T1000 (cell line): ENCODE measurements at regions not wholly inside any gene's neighbourhood (a gene's known extent, or its start where the extent isn't known, plus 50 kb on each side); places are given as distances from the start of the nearest gene placed in this dataset.
A peak's percentile ranks its signal among the peaks of the same experiment; 100 is the strongest.
"Not testable (repeated sequence)": the region's sequence is repeated elsewhere in the genome, so short reads cannot be mapped to it uniquely, and the experiment has no call there.

Experiments
- DNase-seq: peaks from one replicate; lab custom pipeline; 2025; ENCODE audit warnings: mixed read lengths; lab: John Stamatoyannopoulos, UW

DNA sequence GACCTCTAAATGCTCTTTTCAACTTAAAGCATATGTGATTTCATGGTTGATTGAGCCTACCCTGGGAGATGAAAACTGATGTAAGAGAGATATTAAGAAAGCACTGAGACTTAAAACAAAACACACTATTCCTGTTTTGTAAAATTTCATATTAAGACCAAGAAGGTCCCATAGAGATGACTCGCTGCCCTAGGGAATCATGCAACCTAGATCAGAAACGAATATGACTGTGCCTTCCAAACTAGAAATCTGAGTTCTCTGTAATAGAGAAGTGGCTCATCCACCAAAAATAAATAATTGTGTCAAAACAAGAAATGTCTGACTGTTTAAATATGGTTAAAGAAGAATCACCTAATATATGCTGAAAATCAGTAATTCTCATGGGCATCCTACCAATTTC, 776.8 kb upstream of the SOX11 start:
- DNase-seq, result no peak

DNA sequence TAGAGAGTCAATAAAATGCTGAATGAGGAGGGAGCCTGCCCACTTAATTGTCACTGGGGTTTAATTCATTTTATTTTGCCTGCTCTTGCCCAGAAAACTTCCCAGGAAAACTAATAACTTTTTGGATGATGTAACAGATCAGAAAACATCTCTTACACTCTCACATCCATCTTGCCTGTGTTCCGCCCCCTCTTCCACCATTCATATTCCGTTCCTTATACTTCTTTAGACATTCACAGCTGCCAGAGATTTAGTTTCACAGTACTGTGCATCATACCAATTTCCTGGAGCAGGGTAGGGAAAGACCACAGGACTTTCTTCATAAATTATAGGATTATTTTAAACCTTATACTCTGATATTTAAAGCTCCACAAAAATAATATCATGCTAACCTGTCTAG, 776.1 kb upstream of the SOX11 start:
- DNase-seq, result no peak

DNA sequence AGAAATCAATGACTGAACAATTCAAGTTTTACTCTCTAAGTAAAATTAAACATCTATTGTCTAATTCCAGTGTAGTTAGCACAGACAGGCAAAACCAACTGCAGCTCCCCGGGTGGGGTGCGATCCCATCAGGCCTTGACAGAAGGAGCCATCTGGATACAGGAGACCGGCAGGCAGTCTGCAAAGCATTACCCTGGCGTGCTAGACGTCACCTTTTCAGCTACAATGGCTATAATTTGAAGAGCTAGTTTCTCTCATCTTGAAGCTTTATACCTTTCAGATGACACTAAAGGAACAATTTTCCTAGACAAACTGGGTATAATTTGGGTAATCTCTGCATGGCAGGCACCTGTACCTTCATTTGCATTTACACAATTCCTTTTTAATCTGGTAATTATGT, 761.5 kb upstream of the SOX11 start:
- no peak for DNase-seq

GRCh38 chr2:4931721-4932365, 760.3 kb upstream of the SOX11 start:
- no peak for DNase-seq

GRCh38 chr2:4935291-4935690, 756.9 kb upstream of the SOX11 start:
- not testable (repeated sequence) for DNase-seq

DNA sequence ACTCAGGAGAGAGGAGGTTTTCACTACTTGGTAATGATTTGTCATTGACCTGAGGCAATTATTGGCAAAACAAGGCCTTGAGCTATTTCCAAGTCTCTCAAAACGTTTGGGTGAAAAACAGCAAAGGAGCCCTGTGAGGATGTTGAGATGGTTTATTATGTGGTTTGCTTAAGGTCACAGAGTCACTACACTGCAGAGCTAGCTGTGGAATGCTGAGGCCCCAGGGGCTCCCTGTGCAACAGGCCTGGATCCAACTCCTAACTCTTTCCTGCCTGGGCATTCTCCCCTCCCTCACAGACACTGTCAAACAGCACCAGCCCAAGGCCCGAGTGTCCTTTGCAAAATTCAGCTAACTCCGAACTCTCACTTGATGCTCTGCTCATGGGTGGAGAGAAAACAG, 754.6 kb upstream of the SOX11 start:
- peak; percentile 57 for DNase-seq

DNA sequence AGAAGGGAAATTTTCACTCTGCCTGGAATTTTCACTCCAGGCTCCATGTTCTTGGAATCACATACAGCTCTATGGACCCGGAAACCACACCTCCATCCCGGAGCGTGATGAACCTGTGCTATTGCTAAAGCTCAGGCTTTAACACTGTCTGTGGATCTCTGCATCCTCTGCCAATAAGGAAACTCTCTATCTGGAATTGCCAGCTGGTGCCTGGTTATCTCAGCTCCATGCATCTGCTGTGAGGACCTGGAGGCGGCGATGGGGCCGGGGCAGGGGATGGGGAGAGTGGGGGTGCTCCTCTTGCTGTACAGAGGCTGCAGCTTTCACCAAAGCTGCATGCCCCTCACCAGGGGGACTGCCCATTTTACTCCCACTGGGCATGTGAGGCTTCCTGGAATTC, 754.0 kb upstream of the SOX11 start:
- DNase-seq, result no peak

- DNase-seq, result no peak
These were observed 749.7 kb upstream of the SOX11 start for GRCh38 chr2:4942441-4942840.

GRCh38 chr2:4947911-4948310, 744.3 kb upstream of the SOX11 start:
- DNase-seq, result no peak

GRCh38 chr2:4951368-4951767, 740.8 kb upstream of the SOX11 start:
- DNase-seq, result no peak

DNA sequence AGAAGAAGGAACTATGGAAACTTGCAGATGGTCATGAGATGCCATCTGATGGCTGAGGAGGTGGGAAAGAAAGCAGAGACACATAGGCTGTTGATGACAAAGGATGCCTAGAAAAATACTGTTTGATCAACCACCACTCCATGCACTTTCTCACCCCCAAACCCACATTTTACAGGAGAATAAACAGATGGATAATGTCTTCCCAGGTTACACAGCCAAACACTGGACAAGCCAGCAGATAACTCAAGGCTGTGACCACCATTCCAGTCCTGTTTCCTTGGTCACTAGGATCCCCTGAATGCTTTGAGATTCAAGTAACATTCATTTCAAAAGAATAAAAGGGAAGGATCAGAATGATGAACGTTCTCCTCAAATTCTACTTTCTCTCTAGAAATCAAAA, 733.0 kb upstream of the SOX11 start:
- DNase-seq, result no peak

- DNase-seq, result no peak
These were observed 729.8 kb upstream of the SOX11 start for GRCh38 chr2:4962419-4962818.

GRCh38 chr2:4963106-4963505, 729.1 kb upstream of the SOX11 start:
- no peak for DNase-seq

GRCh38 chr2:4964001-4964540, 728.1 kb upstream of the SOX11 start:
- DNase-seq, result no peak

GRCh38 chr2:4964579-4964978, 727.6 kb upstream of the SOX11 start:
- DNase-seq, result no peak

- no peak for DNase-seq
These were observed 726.4 kb upstream of the SOX11 start for GRCh38 chr2:4965556-4966320.

DNA sequence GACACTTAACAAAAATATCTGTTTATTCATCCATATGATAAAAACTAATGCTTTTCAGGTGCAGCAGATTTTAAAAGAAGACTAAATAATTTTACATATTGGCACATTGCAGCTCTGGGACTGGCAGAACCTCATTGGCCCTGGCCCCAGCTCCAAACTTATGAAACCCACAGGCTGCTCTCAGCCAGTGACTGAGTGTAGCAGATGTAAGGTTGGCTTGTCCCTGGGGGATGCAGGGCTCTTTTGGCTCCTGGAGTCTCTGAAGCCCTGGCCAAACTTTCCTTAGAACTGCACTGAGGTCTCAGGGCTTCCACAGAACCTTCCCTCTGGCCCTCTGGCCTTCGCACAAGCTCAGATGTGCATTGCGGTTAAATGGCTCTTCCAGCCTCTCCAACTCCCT, 725.0 kb upstream of the SOX11 start:
- no peak for DNase-seq

GRCh38 chr2:4972472-4972871, 719.7 kb upstream of the SOX11 start:
- no peak for DNase-seq

GRCh38 chr2:4973354-4973753, 718.8 kb upstream of the SOX11 start:
- no peak for DNase-seq

DNA sequence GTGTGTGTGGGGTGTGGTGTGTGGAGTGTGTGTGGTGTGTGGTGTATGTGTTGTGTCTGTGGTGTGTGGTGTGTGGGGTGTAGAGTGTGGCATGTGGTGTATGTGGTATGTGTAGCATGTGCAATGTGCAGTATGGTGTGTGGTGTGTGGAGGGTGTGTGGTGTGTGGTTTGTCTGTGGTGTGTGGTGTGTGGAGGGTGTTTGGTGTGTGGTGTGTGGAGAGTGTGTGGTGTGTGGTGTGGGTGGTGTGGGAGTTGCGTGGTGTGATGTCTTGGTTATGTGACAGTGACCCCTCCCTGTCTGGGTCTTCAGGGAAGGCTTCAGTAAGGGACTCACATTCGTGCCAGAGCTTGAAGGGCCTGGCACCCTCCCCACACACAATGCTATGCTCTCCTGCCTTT, 718.2 kb upstream of the SOX11 start:
- no peak for DNase-seq

GRCh38 chr2:4976407-4976806, 715.8 kb upstream of the SOX11 start:
- no peak for DNase-seq

- DNase-seq, result no peak
These were observed 713.1 kb upstream of the SOX11 start for GRCh38 chr2:4979111-4979510.

GRCh38 chr2:4980995-4981394, 711.2 kb upstream of the SOX11 start:
- no peak for DNase-seq
